GM12878 (cell line): ENCODE measurements at regions not wholly inside any gene's neighbourhood (a gene's known extent, or its start where the extent isn't known, plus 50 kb on each side); places are given as distances from the start of the nearest gene placed in this dataset.

Experiments
- BCL11A ChIP-seq: IDR thresholded peaks from 2 replicates; pipeline ENCODE4 v1.6.1; 2011; ENCODE audit warnings: low read depth, low read length
- HDAC6 ChIP-seq: fragments of 200-600 bp; sonication (generic); IDR thresholded peaks from one replicate; pipeline ENCODE4 v1.8.0; 2017; ENCODE audit warnings: antibody characterized with exemption; ENCODE audit not compliant: unreplicated experiment
- NRF1 ChIP-seq: conservative IDR thresholded peaks from 2 replicates; pipeline ENCODE4 v1.6.1; 2011; ENCODE audit warnings: mild to moderate bottlenecking, low read depth, low read length, improper control_type of control experiment
- POLR2AphosphoS5 ChIP-seq: IDR thresholded peaks from 2 replicates; pipeline ENCODE4 v1.6.1; 2011; ENCODE audit warnings: mild to moderate bottlenecking, low read length, inconsistent platforms
- RAD51 ChIP-seq: fragments of 450-650 bp; IDR thresholded peaks from 2 replicates; pipeline ENCODE4 v1.6.1; 2016; ENCODE audit warnings: moderate library complexity, mild to moderate bottlenecking, inconsistent platforms
- SIN3A ChIP-seq: IDR thresholded peaks from 2 replicates; pipeline ENCODE4 v1.6.1; 2012; ENCODE audit warnings: low read depth, low read length, improper control_type of control experiment
- SRF ChIP-seq, 2 experiments: IDR thresholded peaks; 2 replicates each; pipeline ENCODE4 v1.6.1; 2011; ENCODE audit warnings: low read depth in 2 of 2, low read length in 2 of 2, mild to moderate bottlenecking in 1 of 2, moderate library complexity in 1 of 2
- TARDBP ChIP-seq: IDR thresholded peaks from 2 replicates; pipeline ENCODE4 v1.6.1; 2016; ENCODE audit warnings: borderline replicate concordance
- TF ChIP-seq, protein P1 (sequence below), 3 experiments: IDR thresholded peaks in 2 of 3; conservative IDR thresholded peaks in 1 of 3; 2 replicates each; pipeline ENCODE4 v1.5.1; 2011; ENCODE audit warnings: low read depth in 3 of 3, low read length in 3 of 3, mild to moderate bottlenecking in 3 of 3, control low read depth in 2 of 3, moderate library complexity in 2 of 3, inconsistent platforms in 1 of 3, mixed read lengths in 1 of 3; ENCODE audit not compliant: control insufficient read depth in 2 of 3, insufficient read depth in 1 of 3; ENCODE audit errors: extremely low read depth in 1 of 3

DNA sequence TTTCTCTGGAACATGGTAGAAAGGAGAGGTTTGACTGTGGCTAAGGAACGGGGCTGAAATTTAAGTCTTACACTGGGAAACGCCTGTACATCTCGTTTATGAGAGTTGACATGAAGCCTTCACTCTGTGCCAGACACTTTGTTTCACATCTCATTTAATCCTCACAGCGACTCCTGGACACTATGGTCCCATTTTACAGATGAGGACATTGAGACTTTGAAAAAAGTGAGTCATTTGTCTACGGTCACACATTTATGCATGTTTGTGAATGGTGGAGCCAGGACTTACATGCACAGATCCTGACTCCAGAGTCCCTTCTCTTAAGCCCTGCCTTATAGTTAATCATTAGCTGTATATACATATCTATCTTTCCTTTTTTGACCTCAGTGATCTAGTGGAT is 318.4 kb upstream of the EEF2KMT start:
- TF ChIP-seq SRF (IDR thresholded peaks at IDR 0.05; ENCODE audit: low read depth in 2 of 2, low read length in 2 of 2) = no peak
- TF ChIP-seq SIN3A = no peak
- no peak for TF ChIP-seq POLR2AphosphoS5
- TF ChIP-seq TARDBP = no peak
- TF ChIP-seq, protein P1, sequence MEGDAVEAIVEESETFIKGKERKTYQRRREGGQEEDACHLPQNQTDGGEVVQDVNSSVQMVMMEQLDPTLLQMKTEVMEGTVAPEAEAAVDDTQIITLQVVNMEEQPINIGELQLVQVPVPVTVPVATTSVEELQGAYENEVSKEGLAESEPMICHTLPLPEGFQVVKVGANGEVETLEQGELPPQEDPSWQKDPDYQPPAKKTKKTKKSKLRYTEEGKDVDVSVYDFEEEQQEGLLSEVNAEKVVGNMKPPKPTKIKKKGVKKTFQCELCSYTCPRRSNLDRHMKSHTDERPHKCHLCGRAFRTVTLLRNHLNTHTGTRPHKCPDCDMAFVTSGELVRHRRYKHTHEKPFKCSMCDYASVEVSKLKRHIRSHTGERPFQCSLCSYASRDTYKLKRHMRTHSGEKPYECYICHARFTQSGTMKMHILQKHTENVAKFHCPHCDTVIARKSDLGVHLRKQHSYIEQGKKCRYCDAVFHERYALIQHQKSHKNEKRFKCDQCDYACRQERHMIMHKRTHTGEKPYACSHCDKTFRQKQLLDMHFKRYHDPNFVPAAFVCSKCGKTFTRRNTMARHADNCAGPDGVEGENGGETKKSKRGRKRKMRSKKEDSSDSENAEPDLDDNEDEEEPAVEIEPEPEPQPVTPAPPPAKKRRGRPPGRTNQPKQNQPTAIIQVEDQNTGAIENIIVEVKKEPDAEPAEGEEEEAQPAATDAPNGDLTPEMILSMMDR (IDR thresholded peaks at IDR 0.05 in 2 of 3, conservative IDR thresholded peaks at IDR 0.05 in 1 of 3; ENCODE audit: control insufficient read depth in 2 of 3, extremely low read depth in 1 of 3, insufficient read depth in 1 of 3, low read depth in 3 of 3, low read length in 3 of 3) = no peak
- TF ChIP-seq NRF1 = no peak
- TF ChIP-seq RAD51 = no peak
- no peak for TF ChIP-seq BCL11A
- TF ChIP-seq HDAC6 = no peak
